ENCODE measurements at regions not wholly inside any gene's neighbourhood (a gene's known extent, or its start where the extent isn't known, plus 50 kb on each side); places are given as distances from the start of the nearest gene placed in this dataset.

DNA sequence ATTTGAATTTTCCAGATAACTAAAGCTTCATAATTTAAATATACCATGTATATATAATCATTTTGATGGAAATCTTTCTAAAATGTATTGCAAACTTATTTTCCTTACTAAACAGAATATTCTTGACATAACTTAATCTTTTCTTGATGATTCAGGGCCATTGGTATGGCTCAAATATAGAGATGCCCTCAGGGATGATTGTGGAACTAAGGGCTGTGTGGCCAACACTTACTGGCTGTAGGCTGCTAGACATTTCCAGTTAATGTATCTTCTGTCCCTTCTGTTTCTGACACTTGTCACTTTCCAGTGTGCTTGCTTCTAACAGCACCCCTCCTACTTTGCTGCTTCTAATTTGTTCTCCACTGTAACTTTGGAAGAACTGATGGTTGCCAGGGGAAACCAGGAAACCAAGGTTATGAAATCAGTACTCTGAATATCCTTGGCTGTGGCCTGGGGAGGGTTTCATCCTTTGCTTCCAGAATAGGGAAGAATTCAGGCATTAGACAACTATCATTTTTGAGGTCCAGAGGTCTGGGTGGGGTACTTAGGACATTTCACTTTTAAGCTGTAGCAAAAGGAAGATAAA, 697.2 kb downstream of the ETS1 start:
- dilution Hi-C loops (cut with HindIII; ENCODE audit: low sequenced_read_pairs, unreplicated experiment) = no loop called here

More for the DNA sequence above, 697.2 kb downstream of the ETS1 start:
- in situ Hi-C loops (cut with MboI; ENCODE audit: low sequenced_read_pairs) (no loop called here), intact Hi-C loops (cut with micrococcal nuclease) (no loop called here)
- Histone ChIP-seq H2AFZ (replicated peaks; ENCODE audit: low read length, poor library complexity) (no peak overlapping the region), H2AK9ac (replicated peaks; ENCODE audit: low read depth, low read length, poor library complexity) (no peak overlapping the region), H3K27me3 (ENCODE audit: control insufficient read depth, insufficient read depth, low read length) (no peaks in the 10 kb centered on the region), H2AK5ac (ENCODE audit: low read depth, low read length) (no peak overlapping the region), H4K5ac (ENCODE audit: low read depth, low read length) (no peak overlapping the region), H3K56ac (ENCODE audit: extremely low read depth, insufficient read depth, low read length) (no peak overlapping the region), H3K36me3 (ENCODE audit: control insufficient read depth, insufficient read depth, low read length) (no peaks in the 10 kb centered on the region), H3K9ac (ENCODE audit: low read depth, low read length) (no peak overlapping the region), H4K20me1 (ENCODE audit: insufficient read depth, low read length) (no peaks in the 10 kb centered on the region), H3K4me3 (ENCODE audit: insufficient read depth, low read depth, low read length) (no peak overlapping the region), H3K27ac (ENCODE audit: insufficient read depth, low read length) (no peak overlapping the region), H4K91ac (ENCODE audit: insufficient read depth, low read depth, low read length) (no peak overlapping the region), H3K14ac (replicated peaks; ENCODE audit: low read depth, low read length) (no peak overlapping the region), H4K8ac (ENCODE audit: low read depth in 2 of 2, low read length in 2 of 2) (no peak overlapping the region), H2BK120ac (ENCODE audit: low read depth, low read length) (no peak overlapping the region), H2BK15ac (ENCODE audit: low read depth, low read length) (no peak overlapping the region), H3K4me2 (ENCODE audit: low read depth, low read length) (no peak overlapping the region; the same call in 1 of the 2 replicates), H3K9me1 (ENCODE audit: insufficient read depth, low read length) (no peaks in the 10 kb centered on the region), H2BK20ac (ENCODE audit: low read depth, low read length) (no peak overlapping the region), H2BK5ac (ENCODE audit: low read depth, low read length, poor library complexity, severe bottlenecking) (no peak overlapping the region), H3K79me1 (ENCODE audit: low read depth in 1 of 2, low read length in 2 of 2) (no peaks in the 10 kb centered on the region), H3K23ac (ENCODE audit: low read depth, low read length) (no peak overlapping the region), H3K4ac (ENCODE audit: low read depth, low read length) (no peak overlapping the region), H3K4me1 (ENCODE audit: control insufficient read depth, insufficient read depth, low read length) (peaks cover 4% of the 10 kb centered on the region; the same call in 1 of the 2 replicates), H3K9me3 (ENCODE audit: control insufficient read depth, insufficient read depth, low read length) (peaks cover 2% of the 10 kb centered on the region; the same call in 1 of the 2 replicates), H3K18ac (ENCODE audit: low read depth, low read length) (no peak overlapping the region; the same call in 1 of the 2 replicates)
- ATAC-seq (ENCODE audit: low read depth) = peak; percentile 54; the same call in 1 of the 2 replicates
- BruUV-seq (replicated peaks) = no TSS peak
- TF ChIP-seq, protein P1, sequence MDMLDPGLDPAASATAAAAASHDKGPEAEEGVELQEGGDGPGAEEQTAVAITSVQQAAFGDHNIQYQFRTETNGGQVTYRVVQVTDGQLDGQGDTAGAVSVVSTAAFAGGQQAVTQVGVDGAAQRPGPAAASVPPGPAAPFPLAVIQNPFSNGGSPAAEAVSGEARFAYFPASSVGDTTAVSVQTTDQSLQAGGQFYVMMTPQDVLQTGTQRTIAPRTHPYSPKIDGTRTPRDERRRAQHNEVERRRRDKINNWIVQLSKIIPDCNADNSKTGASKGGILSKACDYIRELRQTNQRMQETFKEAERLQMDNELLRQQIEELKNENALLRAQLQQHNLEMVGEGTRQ (IDR thresholded peaks at IDR 0.05; ENCODE audit: low read depth, low read length) = no peak
- TF ChIP-seq POLR2A (IDR thresholded peaks at IDR 0.05; ENCODE audit: low read depth, low read length) (no peak), RCOR1 (IDR thresholded peaks at IDR 0.05; ENCODE audit: insufficient replicate concordance, low read length) (no peak), MAZ (IDR thresholded peaks at IDR 0.05; ENCODE audit: borderline replicate concordance, low read depth, low read length) (no peak), RAD21 (IDR thresholded peaks at IDR 0.05; ENCODE audit: low read length) (no peak), CEBPB (IDR thresholded peaks at IDR 0.05; ENCODE audit: low read depth, low read length) (no peak), BHLHE40 (IDR thresholded peaks at IDR 0.05; ENCODE audit: low read depth, low read length) (no peak), FOS (IDR thresholded peaks at IDR 0.05; ENCODE audit: low read depth, low read length) (no peak), MXI1 (IDR thresholded peaks at IDR 0.05; ENCODE audit: borderline replicate concordance, low read depth, low read length) (no peak), RFX5 (IDR thresholded peaks at IDR 0.05; ENCODE audit: low read depth, low read length) (no peak), MAFK (IDR thresholded peaks at IDR 0.05; ENCODE audit: low read depth, low read length) (no peak), CHD1 (IDR thresholded peaks at IDR 0.05; ENCODE audit: low read depth, low read length) (no peak), NFE2L2 (IDR thresholded peaks at IDR 0.05; ENCODE audit: low read depth, low read length) (no peak), SMC3 (IDR thresholded peaks at IDR 0.05; ENCODE audit: low read depth, low read length) (no peak)
- TF ChIP-seq, protein P2, sequence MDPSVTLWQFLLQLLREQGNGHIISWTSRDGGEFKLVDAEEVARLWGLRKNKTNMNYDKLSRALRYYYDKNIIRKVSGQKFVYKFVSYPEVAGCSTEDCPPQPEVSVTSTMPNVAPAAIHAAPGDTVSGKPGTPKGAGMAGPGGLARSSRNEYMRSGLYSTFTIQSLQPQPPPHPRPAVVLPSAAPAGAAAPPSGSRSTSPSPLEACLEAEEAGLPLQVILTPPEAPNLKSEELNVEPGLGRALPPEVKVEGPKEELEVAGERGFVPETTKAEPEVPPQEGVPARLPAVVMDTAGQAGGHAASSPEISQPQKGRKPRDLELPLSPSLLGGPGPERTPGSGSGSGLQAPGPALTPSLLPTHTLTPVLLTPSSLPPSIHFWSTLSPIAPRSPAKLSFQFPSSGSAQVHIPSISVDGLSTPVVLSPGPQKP (IDR thresholded peaks at IDR 0.05; ENCODE audit: borderline replicate concordance, low read depth, low read length) = no peak
- ChIA-PET CTCF (interaction anchor here (0.6 kb wide), 1 partner anchor 28 kb away, joined by 3 read pairs; no protein-coding TSS in a partner anchor), POLR2A (ENCODE audit: unreplicated experiment) (no interaction called here)
- peak; percentile 17 for DNase-seq
